AG09309 (cell line): ENCODE measurements at regions not wholly inside any gene's neighbourhood (a gene's known extent, or its start where the extent isn't known, plus 50 kb on each side); places are given as distances from the start of the nearest gene placed in this dataset.
"Not testable (repeated sequence)": the region's sequence is repeated elsewhere in the genome, so short reads cannot be mapped to it uniquely, and the experiment has no call there.

ENCODE experiments used
- DNase-seq: peaks from one replicate; pipeline ENCODE4 v3.0.0-alpha.2; 2010; ENCODE audit warnings: low read depth
- H3K4me3 ChIP-seq: 2 replicates; pipeline ENCODE4 v1.5.1; 2011; ENCODE audit warnings: mild to moderate bottlenecking, low read depth, low read length, moderate library complexity; ENCODE audit not compliant: control insufficient read depth
- CTCF ChIP-seq: IDR thresholded peaks from 2 replicates; pipeline ENCODE4 v1.5.1; 2011; ENCODE audit warnings: mild to moderate bottlenecking, low read depth, low read length, inconsistent platforms; ENCODE audit not compliant: insufficient read depth, control insufficient read depth; ENCODE audit errors: missing control alignments

- TF ChIP-seq CTCF, result no peak
- H3K4me3 ChIP-seq, result no peak overlapping the region
- no peak for DNase-seq
These were observed 77.5 kb downstream of the ZNF648 start for GRCh38 chr1:181984006-181984405.

DNA sequence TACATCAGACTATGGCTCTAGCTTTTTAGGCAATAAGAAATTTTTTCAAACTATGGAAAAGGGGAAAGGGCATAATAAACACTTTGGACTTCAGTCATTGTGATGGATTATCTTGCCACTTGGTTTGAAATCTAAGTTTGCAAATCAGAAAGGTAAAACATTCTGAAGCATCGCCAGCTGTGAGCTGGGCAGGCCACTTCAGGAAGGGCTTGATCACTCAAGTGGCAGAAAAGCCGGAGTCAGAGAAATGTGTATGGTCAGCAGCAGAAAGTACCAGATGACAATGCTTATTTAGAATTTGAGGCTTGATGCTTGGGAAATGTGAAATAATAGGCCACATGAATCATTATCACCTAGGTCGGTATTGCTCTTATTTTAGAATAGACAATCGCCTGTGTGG, 79.7 kb downstream of the ZNF648 start:
- TF ChIP-seq CTCF, result no peak
- no peak for DNase-seq
- no peak overlapping the region for H3K4me3 ChIP-seq

GRCh38 chr1:181972256-181972655, 89.3 kb downstream of the ZNF648 start:
- no peak for DNase-seq
- no peak for TF ChIP-seq CTCF
- no peak overlapping the region for H3K4me3 ChIP-seq

DNA sequence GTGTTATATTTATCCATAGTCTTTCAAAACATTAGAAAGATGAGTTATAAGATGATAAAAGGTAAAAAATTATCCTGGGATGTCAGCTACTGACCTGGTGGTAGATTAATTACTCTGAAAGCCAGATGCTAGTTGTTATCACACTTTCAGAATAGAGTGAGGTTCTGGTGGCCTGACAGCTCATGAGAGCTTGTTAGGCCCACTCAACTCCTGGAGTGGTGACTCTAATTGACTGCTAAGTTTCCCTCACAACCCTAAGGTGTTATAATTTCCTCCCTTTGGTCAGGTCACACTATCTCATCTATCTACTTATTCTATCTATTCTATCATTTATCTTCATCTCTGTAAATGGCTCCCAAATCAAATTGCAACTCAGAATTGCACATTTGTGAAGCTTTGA, 90.1 kb downstream of the ZNF648 start:
- no peak overlapping the region for H3K4me3 ChIP-seq
- no peak for TF ChIP-seq CTCF
- no peak for DNase-seq

- no peak overlapping the region for H3K4me3 ChIP-seq
- no peak for DNase-seq
- no peak for TF ChIP-seq CTCF
These were observed 91.6 kb downstream of the ZNF648 start for GRCh38 chr1:181969902-181970301.

GRCh38 chr1:181954696-181955095, 106.8 kb downstream of the ZNF648 start:
- DNase-seq, H3K4me3 ChIP-seq: not testable (repeated sequence)

DNA sequence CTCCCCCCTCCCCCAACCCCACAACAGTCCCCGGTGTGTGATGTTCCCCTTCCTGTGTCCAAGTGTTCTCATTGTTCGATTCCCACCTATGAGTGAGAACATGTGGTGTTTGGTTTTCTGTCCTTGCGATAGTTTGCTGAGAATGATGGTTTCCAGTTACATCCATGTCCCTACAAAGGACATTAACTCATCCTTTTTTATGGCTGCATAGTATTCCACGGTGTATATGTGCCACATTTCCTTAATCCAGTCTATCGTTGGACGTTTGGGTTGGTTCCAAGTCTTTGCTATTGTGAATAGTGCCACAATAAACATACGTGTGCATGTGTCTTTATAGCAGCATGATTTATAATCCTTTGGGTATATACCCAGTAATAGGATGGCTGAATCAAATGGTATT, 107.3 kb downstream of the ZNF648 start:
- not testable (repeated sequence) for DNase-seq, H3K4me3 ChIP-seq

- DNase-seq, result no peak
- no peak overlapping the region for H3K4me3 ChIP-seq
- no peak for TF ChIP-seq CTCF
These were observed 107.9 kb downstream of the ZNF648 start for GRCh38 chr1:181953596-181953995.
